Testis (tissue), 2 donors: ENCODE measurements at regions not wholly inside any gene's neighbourhood (a gene's known extent, or its start where the extent isn't known, plus 50 kb on each side); places are given as distances from the start of the nearest gene placed in this dataset.

Experiments used
- CTCF ChIP-seq, 3 experiments: fragments of 450-650 bp in 2 of 3; fragments of 200-600 bp in 1 of 3; sonication (generic) in 1 of 3; IDR thresholded peaks; one replicate each; pipeline ENCODE4 v1.5.1; 2016 to 2019; ENCODE audit warnings: antibody characterized with exemption in 3 of 3, mild to moderate bottlenecking in 2 of 3, moderate library complexity in 1 of 3
- POLR2A ChIP-seq: fragments of 450-650 bp; IDR thresholded peaks from one replicate; pipeline ENCODE4 v1.6.1; 2017; ENCODE audit warnings: antibody characterized with exemption, mild to moderate bottlenecking, moderate library complexity

GRCh38 chr21:16821588-16821987, 691.3 kb upstream of the CXADR start:
- TF ChIP-seq CTCF (IDR thresholded peaks at IDR 0.05) = no peak
- no peak for TF ChIP-seq POLR2A
